GM12873 (cell line): ENCODE measurements at regions not wholly inside any gene's neighbourhood (a gene's known extent, or its start where the extent isn't known, plus 50 kb on each side); places are given as distances from the start of the nearest gene placed in this dataset.
A peak's percentile ranks its signal among the peaks of the same experiment; 100 is the strongest.

Experiments used
- CTCF ChIP-seq: IDR thresholded peaks from 2 replicates; pipeline ENCODE4 v1.5.1; 2012; ENCODE audit warnings: low read depth, mild to moderate bottlenecking, moderate library complexity, low read length, control low read depth; ENCODE audit not compliant: insufficient read depth; ENCODE audit errors: missing control alignments

GRCh38 chr3:72240531-72240930, 455.6 kb upstream of the PROK2 start:
- TF ChIP-seq CTCF: no peak

DNA sequence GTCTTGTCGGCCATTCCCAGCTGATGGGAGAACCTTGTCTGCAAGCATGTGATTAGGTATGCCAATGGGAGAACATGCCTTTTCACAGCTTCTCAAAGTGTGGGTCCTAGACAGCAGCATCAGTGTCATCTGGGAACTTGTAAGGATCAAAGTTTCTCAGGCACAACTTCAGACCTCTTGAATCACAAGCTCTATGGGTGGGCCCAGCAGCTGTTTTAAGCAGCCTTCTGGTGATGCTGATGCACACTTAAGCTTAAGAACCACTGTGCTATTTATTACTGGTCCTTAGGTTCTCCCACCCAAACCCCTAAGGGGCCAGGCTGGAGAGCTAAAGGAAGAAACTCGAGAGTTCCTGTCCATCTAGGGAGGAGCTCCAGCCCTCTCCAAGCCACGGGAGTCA, 453.9 kb upstream of the PROK2 start:
- no peak for TF ChIP-seq CTCF

DNA sequence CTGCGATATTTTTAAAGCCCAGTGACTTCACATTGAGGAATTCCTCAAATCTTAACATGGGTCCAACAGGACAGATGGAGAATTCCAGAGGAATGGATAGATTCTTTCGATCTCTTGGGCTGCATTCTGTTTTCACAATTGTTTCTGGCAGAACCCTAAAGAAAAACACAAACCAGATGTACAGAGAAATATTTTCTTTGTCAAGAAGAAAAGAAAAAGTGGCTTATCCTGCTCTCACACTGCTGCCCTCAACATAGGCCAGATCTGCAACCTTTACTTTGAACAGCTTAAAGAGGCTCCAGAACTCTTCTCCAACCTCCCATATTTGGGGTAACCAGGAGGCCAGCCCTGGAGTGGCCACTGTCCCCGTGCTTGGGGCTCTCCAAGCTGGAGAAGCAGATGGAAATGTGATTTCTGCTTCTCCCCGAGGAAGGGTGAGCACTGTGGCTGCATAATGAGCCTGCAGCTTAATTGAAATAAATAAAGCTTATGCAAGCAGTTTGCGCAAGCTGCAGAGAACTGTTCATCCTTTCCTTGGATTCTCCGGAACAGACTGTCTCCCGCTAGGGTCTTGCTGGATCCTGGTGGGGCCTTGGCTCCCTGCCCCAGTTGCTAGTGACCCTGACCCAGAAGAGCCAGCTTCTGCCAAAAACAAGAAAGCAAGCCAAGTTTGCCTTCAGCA, 453.2 kb upstream of the PROK2 start:
- TF ChIP-seq CTCF: no peak

DNA sequence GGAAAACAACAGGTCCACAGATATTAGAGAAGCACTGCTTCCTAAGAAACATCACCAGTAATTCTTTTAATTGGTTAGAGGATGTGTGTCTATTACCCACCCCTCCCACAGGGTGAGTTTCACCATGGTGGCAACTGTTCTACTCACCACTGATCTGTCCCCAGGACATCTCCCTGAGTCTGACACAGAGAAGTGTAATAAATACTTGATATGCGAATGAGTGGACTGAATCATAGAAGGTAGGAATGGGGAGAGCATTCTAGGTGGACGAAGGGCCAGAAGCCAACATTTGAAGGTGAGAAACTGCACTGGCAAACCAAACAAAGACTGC, 452.7 kb upstream of the PROK2 start:
- TF ChIP-seq CTCF: no peak

GRCh38 chr3:72234391-72234790, 449.4 kb upstream of the PROK2 start:
- no peak for TF ChIP-seq CTCF

- TF ChIP-seq CTCF: no peak
These were observed 448.6 kb upstream of the PROK2 start for GRCh38 chr3:72233571-72233970.

DNA sequence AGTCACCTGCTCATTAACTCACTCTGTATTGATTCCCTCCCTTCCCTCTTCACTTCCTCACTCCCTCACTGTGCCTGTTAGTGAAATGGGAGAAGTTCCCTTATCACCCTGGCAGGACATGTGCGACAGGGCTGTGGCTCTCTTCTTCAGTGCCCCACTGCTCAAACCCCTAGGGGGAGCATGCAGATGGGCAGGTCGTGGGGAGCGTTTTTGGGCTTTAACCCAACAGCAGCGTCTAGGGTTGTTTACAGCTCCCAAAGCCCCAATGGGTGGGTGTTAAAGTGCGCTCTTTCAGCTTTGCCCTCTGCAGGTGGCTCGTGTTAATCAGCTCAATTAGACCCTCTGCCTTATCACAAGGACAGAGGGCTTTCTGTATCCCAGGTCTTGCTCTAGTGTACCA, 447.8 kb upstream of the PROK2 start:
- TF ChIP-seq CTCF: peak; percentile 12

- no peak for TF ChIP-seq CTCF
These were observed 447.4 kb upstream of the PROK2 start for GRCh38 chr3:72232331-72232730.
